NB4 (cell line): ENCODE measurements at regions not wholly inside any gene's neighbourhood (a gene's known extent, or its start where the extent isn't known, plus 50 kb on each side); places are given as distances from the start of the nearest gene placed in this dataset.

Source experiments
- CTCF ChIP-seq: IDR thresholded peaks from one replicate; pipeline ENCODE4 v1.5.1; 2012; ENCODE audit warnings: low read depth, low read length
- MYC ChIP-seq: IDR thresholded peaks from 2 replicates; pipeline ENCODE4 v1.6.1; 2011; ENCODE audit warnings: low read depth, low read length
- POLR2A ChIP-seq: IDR thresholded peaks from 2 replicates; pipeline ENCODE4 v1.6.1; 2011; ENCODE audit warnings: mild to moderate bottlenecking; ENCODE audit not compliant: insufficient read length; ENCODE audit errors: extremely low read depth

GRCh38 chr7:26029911-26030310, 122.1 kb upstream of the NFE2L3 start:
- no peak for TF ChIP-seq POLR2A
- TF ChIP-seq CTCF: no peak
- no peak for TF ChIP-seq MYC
